CD4-positive, alpha-beta T cell treated with Interferon alpha-2 for 1 hour (primary cell): ENCODE measurements at regions not wholly inside any gene's neighbourhood (a gene's known extent, or its start where the extent isn't known, plus 50 kb on each side); places are given as distances from the start of the nearest gene placed in this dataset.
"Not testable (repeated sequence)": the region's sequence is repeated elsewhere in the genome, so short reads cannot be mapped to it uniquely, and the experiment has no call there.

Source experiments
- DNase-seq, 2 donors: peaks; one replicate each; pipeline ENCODE4 v3.0.0-alpha.2; 2020 to 2022

GRCh38 chr10:4281190-4281825, 496.3 kb upstream of the KLF6 start:
- no peak for DNase-seq

- DNase-seq = no peak
Measured at GRCh38 chr10:4280461-4281189, 495.6 kb upstream of the KLF6 start.

- no peak for DNase-seq
Measured at GRCh38 chr10:4279655-4280054, 494.6 kb upstream of the KLF6 start.

- no peak for DNase-seq
Measured at GRCh38 chr10:4278186-4278585, 493.2 kb upstream of the KLF6 start.

- DNase-seq = no peak
Measured at GRCh38 chr10:4276151-4276550, 491.1 kb upstream of the KLF6 start.

- not testable (repeated sequence) for DNase-seq
Measured at GRCh38 chr10:4274671-4275070, 489.7 kb upstream of the KLF6 start.

- no peak for DNase-seq
Measured at GRCh38 chr10:4271193-4271592, 486.2 kb upstream of the KLF6 start.

GRCh38 chr10:4270116-4270515, 485.1 kb upstream of the KLF6 start:
- DNase-seq = peak in 1 of 2 donors; percentile 18

GRCh38 chr10:4268490-4268889, 483.5 kb upstream of the KLF6 start:
- not testable (repeated sequence) for DNase-seq

- no peak for DNase-seq
Measured at GRCh38 chr10:4267086-4267773, 482.2 kb upstream of the KLF6 start.

GRCh38 chr10:4266416-4267085, 481.5 kb upstream of the KLF6 start:
- no peak for DNase-seq

- DNase-seq = no peak
Measured at GRCh38 chr10:4265964-4266363, 481.0 kb upstream of the KLF6 start.

- DNase-seq = no peak
Measured at GRCh38 chr10:4264209-4264865, 479.3 kb upstream of the KLF6 start.

- DNase-seq = no peak
Measured at GRCh38 chr10:4263601-4263921, 478.6 kb upstream of the KLF6 start.

GRCh38 chr10:4262870-4263600, 478.0 kb upstream of the KLF6 start:
- DNase-seq = no peak

- DNase-seq = no peak
Measured at GRCh38 chr10:4262449-4262848, 477.4 kb upstream of the KLF6 start.

GRCh38 chr10:4260483-4261124, 475.6 kb upstream of the KLF6 start:
- no peak for DNase-seq

- DNase-seq = no peak
Measured at GRCh38 chr10:4257939-4258465, 473.0 kb upstream of the KLF6 start.

- no peak for DNase-seq
Measured at GRCh38 chr10:4256971-4257370, 472.0 kb upstream of the KLF6 start.

- DNase-seq = no peak
Measured at GRCh38 chr10:4255751-4256150, 470.7 kb upstream of the KLF6 start.
